WI38 (cell line): ENCODE measurements at regions not wholly inside any gene's neighbourhood (a gene's known extent, or its start where the extent isn't known, plus 50 kb on each side); places are given as distances from the start of the nearest gene placed in this dataset.
"Not testable (repeated sequence)": the region's sequence is repeated elsewhere in the genome, so short reads cannot be mapped to it uniquely, and the experiment has no call there.

ENCODE experiments used
- H3K4me3 ChIP-seq: 2 replicates; pipeline ENCODE4 v1.5.1; 2011; ENCODE audit warnings: low read depth, mild to moderate bottlenecking, control low read depth, low read length
- TF ChIP-seq, protein P1 (sequence below): IDR thresholded peaks from 2 replicates; pipeline ENCODE4 v1.5.1; 2012; ENCODE audit warnings: low read depth, mild to moderate bottlenecking, control low read depth, low read length

DNA sequence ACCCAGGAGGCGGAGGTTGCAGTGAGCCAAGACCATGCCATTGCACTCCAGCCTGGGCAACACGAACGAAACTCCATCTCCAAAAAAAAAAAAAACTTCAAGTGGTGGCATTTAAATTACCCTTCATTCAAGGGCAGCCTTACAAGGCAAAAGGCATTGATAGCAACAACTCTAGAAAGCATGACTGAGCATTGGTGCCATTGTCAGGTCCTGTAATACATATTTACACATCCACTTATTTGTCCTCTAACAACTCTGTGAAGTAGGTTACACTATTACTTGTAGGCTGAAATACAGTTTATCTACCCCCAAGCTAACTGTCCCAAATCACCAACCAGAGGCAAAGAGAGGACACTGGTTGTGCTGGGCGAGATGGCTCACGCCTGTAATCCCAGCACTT is 52.7 kb upstream of the LARP1 start:
- TF ChIP-seq, protein P1, sequence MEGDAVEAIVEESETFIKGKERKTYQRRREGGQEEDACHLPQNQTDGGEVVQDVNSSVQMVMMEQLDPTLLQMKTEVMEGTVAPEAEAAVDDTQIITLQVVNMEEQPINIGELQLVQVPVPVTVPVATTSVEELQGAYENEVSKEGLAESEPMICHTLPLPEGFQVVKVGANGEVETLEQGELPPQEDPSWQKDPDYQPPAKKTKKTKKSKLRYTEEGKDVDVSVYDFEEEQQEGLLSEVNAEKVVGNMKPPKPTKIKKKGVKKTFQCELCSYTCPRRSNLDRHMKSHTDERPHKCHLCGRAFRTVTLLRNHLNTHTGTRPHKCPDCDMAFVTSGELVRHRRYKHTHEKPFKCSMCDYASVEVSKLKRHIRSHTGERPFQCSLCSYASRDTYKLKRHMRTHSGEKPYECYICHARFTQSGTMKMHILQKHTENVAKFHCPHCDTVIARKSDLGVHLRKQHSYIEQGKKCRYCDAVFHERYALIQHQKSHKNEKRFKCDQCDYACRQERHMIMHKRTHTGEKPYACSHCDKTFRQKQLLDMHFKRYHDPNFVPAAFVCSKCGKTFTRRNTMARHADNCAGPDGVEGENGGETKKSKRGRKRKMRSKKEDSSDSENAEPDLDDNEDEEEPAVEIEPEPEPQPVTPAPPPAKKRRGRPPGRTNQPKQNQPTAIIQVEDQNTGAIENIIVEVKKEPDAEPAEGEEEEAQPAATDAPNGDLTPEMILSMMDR = no peak
- H3K4me3 ChIP-seq = no peak overlapping the region

GRCh38 chr5:154701725-154702124 is 53.5 kb upstream of the LARP1 start:
- not testable (repeated sequence) for H3K4me3 ChIP-seq

- H3K4me3 ChIP-seq = no peak overlapping the region
- TF ChIP-seq, protein P1 = no peak
These were observed 54.0 kb upstream of the LARP1 start for GRCh38 chr5:154701181-154701580.

- not testable (repeated sequence) for H3K4me3 ChIP-seq
These were observed 54.8 kb upstream of the LARP1 start for GRCh38 chr5:154700289-154700928.

GRCh38 chr5:154698763-154699162 is 56.4 kb upstream of the LARP1 start:
- TF ChIP-seq, protein P1 = no peak
- H3K4me3 ChIP-seq = no peak overlapping the region

GRCh38 chr5:154697371-154697770 is 57.8 kb upstream of the LARP1 start:
- TF ChIP-seq, protein P1 = no peak
- no peak overlapping the region for H3K4me3 ChIP-seq

- TF ChIP-seq, protein P1 = no peak
- H3K4me3 ChIP-seq = no peak overlapping the region
These were observed 58.3 kb upstream of the LARP1 start for GRCh38 chr5:154696891-154697290.

- H3K4me3 ChIP-seq = no peak overlapping the region
- TF ChIP-seq, protein P1 = no peak
These were observed 61.0 kb upstream of the LARP1 start for GRCh38 chr5:154694159-154694558.
